K562 (cell line): ENCODE measurements at regions not wholly inside any gene's neighbourhood (a gene's known extent, or its start where the extent isn't known, plus 50 kb on each side); places are given as distances from the start of the nearest gene placed in this dataset.

ENCODE experiments used
- ATAC-seq: fragments of 200-7000 bp; cut with Tn5 transposase; 3 replicates; pipeline ENCODE4 v1.9.1; 2020; ENCODE audit warnings: moderate library complexity
- BruUV-seq: library from RNA; stranded (reverse); fragments of 400-500 nt; replicated peaks from 2 replicates; lab custom pipeline; 2021; lab: Mats Ljungman, UMichigan
- CTCF ChIA-PET: fragments of 300-600 bp; formaldehyde crosslinking; extraction: SDS; loops from one replicate; lab custom pipeline; 2021; ENCODE audit warnings: low intra/inter-chr PET ratio; lab: Yijun Ruan, JAX
- POLR2A ChIA-PET: fragments of 300-600, 350-650 bp; sonication (Branson Sonifier 250); formaldehyde crosslinking; extraction: SDS; loops from one replicate; lab custom pipeline; 2021; ENCODE audit warnings: antibody characterized with exemption, inconsistent platforms; lab: Yijun Ruan, JAX
- DNase-seq, 4 experiments: peaks; one replicate each; pipeline versions ENCODE4 v3.0.0 to v3.0.0-alpha.2; 2011 to 2018; ENCODE audit warnings: low spot score in 3 of 4, mixed read lengths in 3 of 4; ENCODE audit errors: extremely low read depth in 1 of 4
- FAIRE-seq: peaks from 2 replicates; lab custom pipeline; 2011; peaks lifted over from hg19 to GRCh38; lab: Jason Lieb, UNC
- H2AFZ ChIP-seq: 2 replicates; pipeline ENCODE4 v1.6.0; 2011; ENCODE audit warnings: low read depth, low read length, control low read depth, inconsistent platforms
- H3K27ac ChIP-seq: fragments of 200-600 bp; 3 replicates; pipeline ENCODE4 v1.8.0; 2011; ENCODE audit warnings: low read depth, mild to moderate bottlenecking, control low read depth, inconsistent platforms, low read length, moderate library complexity, mixed read lengths; ENCODE audit errors: extremely low read depth
- H3K27me3 ChIP-seq, 2 experiments: fragments of 300-600 bp in 1 of 2; 2 replicates in 1 of 2; 3 replicates in 1 of 2; pipeline versions ENCODE4 v1.6.0 to v1.8.0; 2011; ENCODE audit warnings: inconsistent platforms in 2 of 2, low read length in 2 of 2, mild to moderate bottlenecking in 1 of 2, mixed read lengths in 1 of 2, moderate library complexity in 1 of 2; ENCODE audit not compliant: control insufficient read depth in 2 of 2, insufficient read depth in 2 of 2
- H3K36me3 ChIP-seq: fragments of 300-600 bp; 3 replicates; pipeline ENCODE4 v1.8.0; 2011; ENCODE audit warnings: mild to moderate bottlenecking, low read length, inconsistent platforms; ENCODE audit not compliant: control insufficient read depth, insufficient read depth
- H3K4me1 ChIP-seq, 2 experiments: fragments of 200-600 bp in 1 of 2; replicated peaks in 1 of 2; 2 replicates in 1 of 2; 3 replicates in 1 of 2; pipeline versions ENCODE4 v1.5.1 to v1.8.0; 2011; ENCODE audit warnings: inconsistent platforms in 2 of 2, low read length in 2 of 2, mild to moderate bottlenecking in 1 of 2, mixed read lengths in 1 of 2, moderate library complexity in 1 of 2; ENCODE audit not compliant: control insufficient read depth in 2 of 2, insufficient read depth in 2 of 2
- H3K4me2 ChIP-seq: 2 replicates; pipeline ENCODE4 v1.6.1; 2011; ENCODE audit warnings: low read length, control low read depth, inconsistent platforms, mixed read lengths; ENCODE audit not compliant: insufficient read depth
- H3K4me3 ChIP-seq: fragments of 200-600 bp; sonication (generic), shearing (Covaris generic); 2 replicates; pipeline ENCODE4 v1.5.1; 2016; ENCODE audit warnings: control low read depth, inconsistent platforms
- H3K79me2 ChIP-seq: fragments of 200-600 bp; 3 replicates; pipeline ENCODE4 v1.8.0; 2011; ENCODE audit warnings: low read length, inconsistent platforms; ENCODE audit not compliant: control insufficient read depth, insufficient read depth
- H3K9ac ChIP-seq, 2 experiments: 2 replicates each; pipeline versions ENCODE4 v1.6.0 to v1.6.1; 2011; ENCODE audit warnings: low read depth in 2 of 2, low read length in 2 of 2, control low read depth in 1 of 2, inconsistent platforms in 1 of 2, mild to moderate bottlenecking in 1 of 2, mixed read lengths in 1 of 2; ENCODE audit not compliant: insufficient read depth in 1 of 2
- H3K9me1 ChIP-seq: one replicate; pipeline ENCODE4 v1.6.0; 2011; ENCODE audit warnings: inconsistent platforms, mild to moderate bottlenecking, low read length, moderate library complexity; ENCODE audit not compliant: control insufficient read depth, insufficient read depth
- H3K9me3 ChIP-seq: replicated peaks from 2 replicates; pipeline ENCODE4 v1.5.1; 2011; ENCODE audit warnings: low read depth, low read length, inconsistent platforms; ENCODE audit not compliant: control insufficient read depth, insufficient read depth
- H4K20me1 ChIP-seq: replicated peaks from 2 replicates; pipeline ENCODE4 v1.6.1; 2011; ENCODE audit warnings: low read length, inconsistent platforms, mixed read lengths; ENCODE audit not compliant: control insufficient read depth, insufficient read depth
- ARID3A ChIP-seq: IDR thresholded peaks from 2 replicates; pipeline ENCODE4 v1.6.1; 2012; ENCODE audit warnings: low read depth, low read length, improper control_type of control experiment, borderline replicate concordance
- E4F1 ChIP-seq: fragments of 250-450 bp; sonication (Bioruptor Pico); IDR thresholded peaks from 2 replicates; pipeline ENCODE4 v1.5.0; 2021; ENCODE audit warnings: mild to moderate bottlenecking, borderline replicate concordance
- FOXA1 ChIP-seq: fragments of 450-650 bp; IDR thresholded peaks from 2 replicates; pipeline ENCODE4 v1.6.1; 2016; ENCODE audit warnings: mild to moderate bottlenecking, borderline replicate concordance
- PCBP1 ChIP-seq: fragments of 200-400 bp; formaldehyde crosslinking; IDR thresholded peaks from 2 replicates; pipeline ENCODE4 v1.6.1; 2018; ENCODE audit warnings: mild to moderate bottlenecking, low read depth, low read length; ENCODE audit not compliant: poor library complexity, severe bottlenecking
- SMARCB1 ChIP-seq: IDR thresholded peaks from 2 replicates; pipeline ENCODE4 v1.6.1; 2011; ENCODE audit warnings: improper control_type of control experiment, low read depth; ENCODE audit not compliant: insufficient read length
- SOX6 ChIP-seq: fragments of 450-650 bp; IDR thresholded peaks from 2 replicates; pipeline ENCODE4 v1.6.1; 2014; ENCODE audit warnings: mild to moderate bottlenecking
- THRB ChIP-seq: fragments of 450-650 bp; formaldehyde crosslinking; conservative IDR thresholded peaks from 2 replicates; pipeline ENCODE4 v1.4.0; 2022; ENCODE audit warnings: mild to moderate bottlenecking, missing genetic modification characterization
- TOE1 ChIP-seq, 2 experiments: fragments of 450-650 bp in 1 of 2; sonication (generic) in 1 of 2; formaldehyde crosslinking in 1 of 2; IDR thresholded peaks; 2 replicates each; pipeline versions ENCODE4 v1.7.1 to v1.8.0; 2016 to 2022; ENCODE audit warnings: borderline replicate concordance in 2 of 2, mild to moderate bottlenecking in 2 of 2, antibody characterized with exemption in 1 of 2, inconsistent platforms in 1 of 2, low read depth in 1 of 2, missing genetic modification reagents in 1 of 2, moderate library complexity in 1 of 2
- ZNF507 ChIP-seq: conservative IDR thresholded peaks from 2 replicates; pipeline ENCODE4 v1.6.1; 2017; ENCODE audit warnings: missing genetic modification characterization, missing compliant biosample characterization
- ZNF668 ChIP-seq: fragments of 250-450 bp; sonication (Bioruptor Pico); IDR thresholded peaks from 2 replicates; pipeline ENCODE4 v1.8.0; 2022; ENCODE audit warnings: mild to moderate bottlenecking, inconsistent platforms
- WGBS: fragments of 100-300 bp; shearing (Covaris generic); methylation state at CpG from one replicate; pipeline ENCODE4 v1.1.6; 2016; ENCODE audit warnings: low coverage, mixed read lengths; ENCODE audit not compliant: insufficient coverage; ENCODE audit errors: missing lambda C conversion rate; 5-methylcytosine and 5-hydroxymethylcytosine counted together
- in situ Hi-C: fragments of 300-500 bp; cut with MboI; formaldehyde crosslinking; loops from 4 replicates; pipeline ENCODE4 v1.15.0; 2018; ENCODE audit warnings: inconsistent platforms, mixed read lengths
- intact Hi-C: fragments of 100-400 bp; cut with micrococcal nuclease; formaldehyde crosslinking; loops from 2 replicates; pipeline ENCODE4 v1.14.2; 2022

DNA sequence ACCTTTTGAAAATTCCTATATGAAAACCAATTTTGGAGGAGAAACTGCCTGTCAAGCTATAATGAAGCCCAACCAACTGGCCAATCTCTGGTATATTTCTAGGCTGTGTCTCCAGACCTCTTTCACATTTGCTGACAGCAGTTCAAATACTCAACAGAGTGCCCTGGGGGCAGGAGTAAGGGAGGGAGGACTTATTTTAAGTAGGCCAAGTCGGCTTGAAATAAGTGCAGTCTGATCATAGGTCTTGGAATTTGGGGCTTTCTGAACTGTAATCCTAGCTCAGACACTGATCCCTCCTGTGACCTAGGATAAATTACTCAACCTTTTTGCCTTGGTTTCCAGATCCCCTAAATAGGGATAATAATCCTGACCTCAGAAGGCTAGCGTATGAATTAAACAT is 59.4 kb upstream of the SLC7A11 start:
- no peak for DNase-seq
- CTCF ChIA-PET, result no interaction called here
- H3K9me1 ChIP-seq, result no peaks in the 10 kb centered on the region
- BruUV-seq, result no TSS peak
- no peak for FAIRE-seq
- H3K4me1 ChIP-seq, result no peaks in the 10 kb centered on the region
- intact Hi-C loops (no loop called here), in situ Hi-C loops (no loop called here)
- no peak overlapping the region for H3K9ac ChIP-seq
- no peak overlapping the region for H2AFZ ChIP-seq
- no peak for ATAC-seq
- H3K27ac ChIP-seq, result no peak overlapping the region
- no peak overlapping the region for H3K4me3 ChIP-seq
- H3K9me3 ChIP-seq, result no peaks in the 10 kb centered on the region
- H3K36me3 ChIP-seq, result no peaks in the 10 kb centered on the region
- H4K20me1 ChIP-seq, result no peaks in the 10 kb centered on the region
- no peak overlapping the region for H3K4me2 ChIP-seq
- TF ChIP-seq FOXA1 (no peak), THRB (CRISPR knock-in tag) (no peak), ARID3A (no peak), TOE1 (IDR thresholded peaks at IDR 0.05; ENCODE audit: borderline replicate concordance) (no peak), TOE1 (CRISPR knock-in tag; IDR thresholded peaks at IDR 0.05; ENCODE audit: borderline replicate concordance, low read depth) (no peak), ZNF668 (CRISPR knock-in tag) (no peak), SMARCB1 (no peak), E4F1 (no peak), PCBP1 (no peak), ZNF507 (no peak), SOX6 (no peak)
- TF ChIP-seq, all 486 proteins: peak for 0
- POLR2A ChIA-PET, result interaction anchor here (0.7 kb wide), 1 partner anchor 26 kb away, joined by 3 read pairs; no protein-coding TSS in a partner anchor
- Histone ChIP-seq H3K27me3 (no peaks in the 10 kb centered on the region), H3K79me2 (no peaks in the 10 kb centered on the region)
- WGBS, result 20% methylated on average over 2 of the region's 2 CpGs
